Gastroesophageal sphincter (tissue), 3 donors: ENCODE measurements at regions not wholly inside any gene's neighbourhood (a gene's known extent, or its start where the extent isn't known, plus 50 kb on each side); places are given as distances from the start of the nearest gene placed in this dataset.
A peak's percentile ranks its signal among the peaks of the same experiment; 100 is the strongest.

Source experiments
- CTCF ChIP-seq, 4 experiments: fragments of 200-600 bp in 2 of 4; fragments of 450-650 bp in 2 of 4; sonication (generic) in 1 of 4; IDR thresholded peaks; one replicate each; pipeline ENCODE4 v1.5.1; 2017 to 2019; ENCODE audit warnings: antibody characterized with exemption in 4 of 4, mild to moderate bottlenecking in 2 of 4, moderate library complexity in 2 of 4
- EP300 ChIP-seq: sonication (generic); formaldehyde crosslinking; IDR thresholded peaks from one replicate; pipeline ENCODE4 v1.6.1; 2017; ENCODE audit warnings: antibody characterized with exemption, mild to moderate bottlenecking
- POLR2A ChIP-seq, 2 donors: fragments of 450-650 bp; IDR thresholded peaks; one replicate each; pipeline ENCODE4 v1.6.1; 2017; ENCODE audit warnings: antibody characterized with exemption in 2 of 2, mild to moderate bottlenecking in 2 of 2, moderate library complexity in 1 of 2
- POLR2AphosphoS5 ChIP-seq: sonication (generic); formaldehyde crosslinking; IDR thresholded peaks from one replicate; pipeline ENCODE4 v1.6.1; 2017; ENCODE audit warnings: antibody characterized with exemption

GRCh38 chr4:154018659-154019058, 229.8 kb upstream of the SFRP2 start:
- TF ChIP-seq CTCF (IDR thresholded peaks at IDR 0.05) (peak in 1 of 4 experiments; percentile 12), POLR2AphosphoS5 (no peak), POLR2A (IDR thresholded peaks at IDR 0.05) (no peak), EP300 (no peak)
